Peyer's patch (tissue), 4 donors: ENCODE measurements at regions not wholly inside any gene's neighbourhood (a gene's known extent, or its start where the extent isn't known, plus 50 kb on each side); places are given as distances from the start of the nearest gene placed in this dataset.

Experiments used
- POLR2A ChIP-seq, 2 donors: fragments of 450-650 bp; IDR thresholded peaks; one replicate each; pipeline ENCODE4 v1.5.1; 2017; ENCODE audit warnings: antibody characterized with exemption in 2 of 2, mild to moderate bottlenecking in 2 of 2, moderate library complexity in 2 of 2
- TF ChIP-seq, protein P1 (sequence below), 6 experiments: fragments of 450-650 bp in 4 of 6; fragments of 200-600 bp in 2 of 6; sonication (generic) in 1 of 6; IDR thresholded peaks; one replicate each; pipeline ENCODE4 v1.5.1; 2017 to 2019; ENCODE audit warnings: antibody characterized with exemption in 6 of 6, mild to moderate bottlenecking in 3 of 6, moderate library complexity in 1 of 6

DNA sequence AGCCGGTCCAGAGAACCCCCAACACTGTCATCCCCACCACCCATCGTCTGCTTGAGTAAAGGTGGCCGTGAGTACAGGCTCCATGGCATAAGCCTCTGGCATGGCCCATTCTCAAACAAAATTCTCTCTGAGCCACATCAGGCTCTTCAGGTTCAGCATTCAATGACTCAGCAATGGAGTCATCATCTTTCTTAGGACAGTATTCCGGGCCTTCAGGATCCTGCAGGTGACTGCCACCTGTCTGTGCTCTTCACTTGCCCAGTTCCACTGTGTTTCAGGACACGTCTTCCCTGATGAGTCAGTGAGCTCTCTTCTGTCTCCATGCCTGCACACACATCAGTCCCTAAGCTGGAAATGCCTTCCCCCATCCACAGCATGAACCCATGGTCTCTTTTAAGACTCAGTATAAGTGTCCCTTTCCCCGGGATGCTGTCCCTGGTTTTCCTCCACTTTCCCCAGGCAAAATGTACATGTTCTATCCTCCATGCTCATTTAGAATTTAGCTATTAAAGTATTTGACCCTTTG is 81.1 kb upstream of the FGGY start:
- no peak for TF ChIP-seq POLR2A (IDR thresholded peaks at IDR 0.05)
- TF ChIP-seq, protein P1, sequence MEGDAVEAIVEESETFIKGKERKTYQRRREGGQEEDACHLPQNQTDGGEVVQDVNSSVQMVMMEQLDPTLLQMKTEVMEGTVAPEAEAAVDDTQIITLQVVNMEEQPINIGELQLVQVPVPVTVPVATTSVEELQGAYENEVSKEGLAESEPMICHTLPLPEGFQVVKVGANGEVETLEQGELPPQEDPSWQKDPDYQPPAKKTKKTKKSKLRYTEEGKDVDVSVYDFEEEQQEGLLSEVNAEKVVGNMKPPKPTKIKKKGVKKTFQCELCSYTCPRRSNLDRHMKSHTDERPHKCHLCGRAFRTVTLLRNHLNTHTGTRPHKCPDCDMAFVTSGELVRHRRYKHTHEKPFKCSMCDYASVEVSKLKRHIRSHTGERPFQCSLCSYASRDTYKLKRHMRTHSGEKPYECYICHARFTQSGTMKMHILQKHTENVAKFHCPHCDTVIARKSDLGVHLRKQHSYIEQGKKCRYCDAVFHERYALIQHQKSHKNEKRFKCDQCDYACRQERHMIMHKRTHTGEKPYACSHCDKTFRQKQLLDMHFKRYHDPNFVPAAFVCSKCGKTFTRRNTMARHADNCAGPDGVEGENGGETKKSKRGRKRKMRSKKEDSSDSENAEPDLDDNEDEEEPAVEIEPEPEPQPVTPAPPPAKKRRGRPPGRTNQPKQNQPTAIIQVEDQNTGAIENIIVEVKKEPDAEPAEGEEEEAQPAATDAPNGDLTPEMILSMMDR (IDR thresholded peaks at IDR 0.05) = no peak
